A549 (cell line): ENCODE measurements at regions not wholly inside any gene's neighbourhood (a gene's known extent, or its start where the extent isn't known, plus 50 kb on each side); places are given as distances from the start of the nearest gene placed in this dataset.

Experiments
- ATAC-seq, 2 experiments: fragments of 200-7000 bp in 1 of 2; fragments of >200 bp in 1 of 2; cut with Nextera tagmentation in 1 of 2; cut with Tn5 transposase in 1 of 2; 3 replicates each; pipeline versions ENCODE4 v1.8.0 to v1.9.1; 2018 to 2020; ENCODE audit warnings: mild to moderate bottlenecking in 1 of 2, moderate library complexity in 1 of 2
- CTCF ChIA-PET: fragments of 300-600 bp; sonication (Branson Sonifier 250); formaldehyde crosslinking; extraction: SDS; loops from one replicate; lab custom pipeline; 2021; ENCODE audit warnings: antibody characterized with exemption, inconsistent platforms; lab: Yijun Ruan, JAX
- POLR2A ChIA-PET: fragments of 350-600 bp; formaldehyde crosslinking; extraction: SDS; loops from one replicate; lab custom pipeline; 2021; ENCODE audit warnings: antibody characterized with exemption, inconsistent platforms; lab: Yijun Ruan, JAX
- DNase-seq, 2 experiments: peaks; one replicate each; pipeline versions ENCODE4 v3.0.0 to v3.0.0-alpha.2; 2011 to 2016; ENCODE audit warnings: low read depth in 1 of 2, low spot score in 1 of 2
- FAIRE-seq: peaks from 2 replicates; lab custom pipeline; 2011; peaks lifted over from hg19 to GRCh38; lab: Jason Lieb, UNC
- H3K27ac ChIP-seq, 2 experiments: fragments of >200 bp; sonication (Bioruptor Twin); formaldehyde crosslinking; 3 replicates each; pipeline ENCODE4 v1.5.1; 2016 to 2017
- H3K4me1 ChIP-seq: fragments of >200 bp; sonication (Bioruptor Twin); formaldehyde crosslinking; 3 replicates; pipeline ENCODE4 v1.6.1; 2016
- H3K4me2 ChIP-seq: fragments of >200 bp; sonication (Bioruptor Twin); formaldehyde crosslinking; 3 replicates; pipeline ENCODE4 v1.6.1; 2016
- H3K4me3 ChIP-seq: fragments of >200 bp; sonication (Bioruptor Twin); formaldehyde crosslinking; 3 replicates; pipeline ENCODE4 v1.5.1; 2016
- H3K9me3 ChIP-seq: fragments of >200 bp; sonication (Bioruptor Twin); formaldehyde crosslinking; 3 replicates; pipeline ENCODE4 v1.6.1; 2016
- ATOH8 ChIP-seq: fragments of 250-450 bp; sonication (Bioruptor Pico); IDR thresholded peaks from 2 replicates; pipeline ENCODE4 v1.5.0; 2020; ENCODE audit warnings: low read depth, mild to moderate bottlenecking, moderate library complexity
- BHLHE40 ChIP-seq: IDR thresholded peaks from 2 replicates; pipeline ENCODE4 v1.6.1; 2012; ENCODE audit warnings: low read depth, low read length, inconsistent platforms
- EHMT2 ChIP-seq: fragments of 200-600 bp; sonication (generic); IDR thresholded peaks from 2 replicates; pipeline ENCODE4 v1.6.1; 2016; ENCODE audit warnings: antibody characterized with exemption, low read depth, mild to moderate bottlenecking, moderate library complexity
- FOXS1 ChIP-seq: fragments of 250-450 bp; sonication (Bioruptor Pico); IDR thresholded peaks from 2 replicates; pipeline ENCODE4 v1.5.0; 2020; ENCODE audit warnings: mild to moderate bottlenecking, moderate library complexity
- GATA3 ChIP-seq: IDR thresholded peaks from 2 replicates; pipeline ENCODE4 v1.6.1; 2012; ENCODE audit warnings: borderline replicate concordance
- HOXB13 ChIP-seq: fragments of 250-450 bp; sonication (Bioruptor Pico); IDR thresholded peaks from 2 replicates; pipeline ENCODE4 v1.5.0; 2020; ENCODE audit warnings: low read depth, mild to moderate bottlenecking, moderate library complexity
- JUNB ChIP-seq: fragments of >200 bp; sonication (Bioruptor Twin); formaldehyde crosslinking; IDR thresholded peaks from 2 replicates; pipeline ENCODE4 v1.6.1; 2016
- MAZ ChIP-seq: fragments of 150-350 bp; IDR thresholded peaks from 2 replicates; pipeline ENCODE4 v1.6.1; 2014; ENCODE audit warnings: antibody characterized with exemption, low read depth, low read length, borderline replicate concordance
- POLR2AphosphoS2 ChIP-seq: conservative IDR thresholded peaks from 2 replicates; pipeline ENCODE4 v1.6.1; 2012; ENCODE audit warnings: low read length, improper control_type of control experiment, inconsistent platforms
- RAD21 ChIP-seq, 2 experiments: fragments of >200 bp in 1 of 2; sonication (Bioruptor Twin) in 1 of 2; formaldehyde crosslinking in 1 of 2; IDR thresholded peaks in 1 of 2; conservative IDR thresholded peaks in 1 of 2; 2 replicates in 1 of 2; 3 replicates in 1 of 2; pipeline ENCODE4 v1.6.1; 2012 to 2018; ENCODE audit warnings: inconsistent platforms in 1 of 2
- TP53 ChIP-seq: fragments of 250-450 bp; sonication (Bioruptor Pico); IDR thresholded peaks from 2 replicates; pipeline ENCODE4 v1.5.0; 2021; ENCODE audit warnings: mild to moderate bottlenecking, moderate library complexity
- USF2 ChIP-seq: fragments of 450-650 bp; IDR thresholded peaks from 2 replicates; pipeline ENCODE4 v1.6.1; 2014; ENCODE audit warnings: antibody characterized with exemption
- WGBS: methylation state at CpG from one replicate; pipeline ENCODE4 v1.1.6; 2017; ENCODE audit errors: missing lambda C conversion rate; 5-methylcytosine and 5-hydroxymethylcytosine counted together
- TF ChIP-seq, protein P1 (sequence below): fragments of 150-350 bp; IDR thresholded peaks from 2 replicates; pipeline ENCODE4 v1.6.1; 2014; ENCODE audit warnings: low read depth, mild to moderate bottlenecking, low read length
- TF ChIP-seq, protein P2 (sequence below): IDR thresholded peaks from 2 replicates; pipeline ENCODE4 v1.6.1; 2012
- TF ChIP-seq, protein P3 (sequence below): fragments of >200 bp; sonication (Bioruptor Twin); formaldehyde crosslinking; IDR thresholded peaks from 3 replicates; pipeline ENCODE4 v1.5.1; 2016

DNA sequence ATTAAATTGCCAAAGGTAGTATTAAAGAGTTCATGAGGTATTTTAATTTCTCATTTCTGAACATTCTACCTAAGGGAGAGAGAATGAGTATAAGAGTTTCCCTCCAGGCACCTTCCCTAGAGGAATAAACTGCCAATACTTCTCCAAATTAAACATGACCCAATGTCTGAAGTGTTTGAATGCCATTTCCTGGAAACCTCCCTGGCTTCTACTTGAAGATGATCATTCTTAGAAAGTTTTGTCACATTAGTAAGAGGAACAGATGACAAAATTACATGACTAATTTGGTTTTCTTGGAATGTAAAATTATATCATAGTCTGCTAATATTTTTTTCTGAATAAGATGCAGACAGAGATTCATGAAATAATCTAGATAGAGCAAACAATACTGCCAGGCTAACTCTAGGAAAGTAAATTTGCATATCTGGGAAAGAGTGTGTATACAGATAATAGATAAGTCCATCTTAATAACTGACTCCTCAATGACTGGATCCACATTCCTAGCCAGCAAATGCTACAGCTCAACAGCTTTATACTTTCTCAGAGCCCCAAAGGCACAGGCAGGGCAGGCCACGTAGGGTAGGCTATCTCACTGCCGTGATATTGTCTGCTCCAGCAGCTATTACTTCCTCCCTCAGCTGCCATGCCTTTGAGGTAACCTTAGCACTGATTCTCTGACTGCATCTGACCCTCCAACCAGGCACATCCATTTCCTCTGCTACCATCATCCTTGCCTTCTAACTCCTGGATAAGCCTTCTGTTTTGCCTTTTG, 630.8 kb upstream of the PIK3C3 start:
- TF ChIP-seq TP53 (CRISPR knock-in tag): no peak
- TF ChIP-seq POLR2AphosphoS2: no peak
- TF ChIP-seq, protein P1, sequence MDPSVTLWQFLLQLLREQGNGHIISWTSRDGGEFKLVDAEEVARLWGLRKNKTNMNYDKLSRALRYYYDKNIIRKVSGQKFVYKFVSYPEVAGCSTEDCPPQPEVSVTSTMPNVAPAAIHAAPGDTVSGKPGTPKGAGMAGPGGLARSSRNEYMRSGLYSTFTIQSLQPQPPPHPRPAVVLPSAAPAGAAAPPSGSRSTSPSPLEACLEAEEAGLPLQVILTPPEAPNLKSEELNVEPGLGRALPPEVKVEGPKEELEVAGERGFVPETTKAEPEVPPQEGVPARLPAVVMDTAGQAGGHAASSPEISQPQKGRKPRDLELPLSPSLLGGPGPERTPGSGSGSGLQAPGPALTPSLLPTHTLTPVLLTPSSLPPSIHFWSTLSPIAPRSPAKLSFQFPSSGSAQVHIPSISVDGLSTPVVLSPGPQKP: no peak
- TF ChIP-seq ATOH8 (CRISPR knock-in tag): no peak
- no peak overlapping the region for H3K27ac ChIP-seq
- no peak for DNase-seq
- CTCF ChIA-PET: no interaction called here
- FAIRE-seq: no peak
- H3K4me2 ChIP-seq: no peak overlapping the region
- POLR2A ChIA-PET: no interaction called here
- no peaks in the 10 kb centered on the region for H3K4me1 ChIP-seq
- ATAC-seq: no peak
- H3K9me3 ChIP-seq: no peaks in the 10 kb centered on the region
- 4% methylated on average over 2 of the region's 2 CpGs for WGBS
- H3K4me3 ChIP-seq: no peak overlapping the region

- CTCF ChIA-PET: no interaction called here
- Histone ChIP-seq H3K27ac (no peak overlapping the region), H3K9me3 (no peaks in the 10 kb centered on the region), H3K4me2 (no peak overlapping the region), H3K4me3 (no peak overlapping the region), H3K4me1 (no peaks in the 10 kb centered on the region)
- ATAC-seq (no peak), FAIRE-seq (no peak), DNase-seq (no peak)
- TF ChIP-seq MAZ: no peak
- no peak for TF ChIP-seq HOXB13
- no peak for TF ChIP-seq BHLHE40
- TF ChIP-seq JUNB: no peak
- no peak for TF ChIP-seq RAD21 (conservative IDR thresholded peaks at IDR 0.05 in 1 of 2, IDR thresholded peaks at IDR 0.05 in 1 of 2)
- no peak for TF ChIP-seq GATA3
- TF ChIP-seq, protein P1: no peak
- TF ChIP-seq, protein P2, sequence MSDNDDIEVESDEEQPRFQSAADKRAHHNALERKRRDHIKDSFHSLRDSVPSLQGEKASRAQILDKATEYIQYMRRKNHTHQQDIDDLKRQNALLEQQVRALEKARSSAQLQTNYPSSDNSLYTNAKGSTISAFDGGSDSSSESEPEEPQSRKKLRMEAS: no peak
- TF ChIP-seq USF2: no peak
- no peak for TF ChIP-seq ATOH8 (CRISPR knock-in tag)
- TF ChIP-seq FOXS1: no peak
- POLR2A ChIA-PET: no interaction called here
These were observed 632.0 kb upstream of the PIK3C3 start for GRCh38 chr18:41323044-41323443.

DNA sequence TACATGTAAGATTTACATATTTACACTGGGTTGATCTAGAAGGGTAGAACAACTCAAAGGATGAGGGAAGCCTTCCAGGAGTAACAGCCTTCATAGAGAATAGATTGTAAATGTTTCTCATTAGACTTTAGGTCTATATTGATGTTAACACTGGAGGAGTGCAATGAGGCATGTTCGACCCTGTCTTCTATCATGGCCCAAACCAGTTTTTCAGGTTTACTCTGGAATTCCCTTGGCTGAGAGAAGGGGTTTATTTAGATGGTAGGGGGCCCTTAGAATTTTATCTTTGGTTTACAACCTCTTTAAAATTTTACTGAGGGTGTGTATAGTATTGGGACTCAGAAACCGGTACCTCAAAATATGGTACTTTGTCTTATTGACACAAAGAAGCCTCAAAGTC, 634.9 kb upstream of the PIK3C3 start:
- TF ChIP-seq EHMT2 (no peak), GATA3 (no peak), HOXB13 (no peak)
- TF ChIP-seq, protein P3, sequence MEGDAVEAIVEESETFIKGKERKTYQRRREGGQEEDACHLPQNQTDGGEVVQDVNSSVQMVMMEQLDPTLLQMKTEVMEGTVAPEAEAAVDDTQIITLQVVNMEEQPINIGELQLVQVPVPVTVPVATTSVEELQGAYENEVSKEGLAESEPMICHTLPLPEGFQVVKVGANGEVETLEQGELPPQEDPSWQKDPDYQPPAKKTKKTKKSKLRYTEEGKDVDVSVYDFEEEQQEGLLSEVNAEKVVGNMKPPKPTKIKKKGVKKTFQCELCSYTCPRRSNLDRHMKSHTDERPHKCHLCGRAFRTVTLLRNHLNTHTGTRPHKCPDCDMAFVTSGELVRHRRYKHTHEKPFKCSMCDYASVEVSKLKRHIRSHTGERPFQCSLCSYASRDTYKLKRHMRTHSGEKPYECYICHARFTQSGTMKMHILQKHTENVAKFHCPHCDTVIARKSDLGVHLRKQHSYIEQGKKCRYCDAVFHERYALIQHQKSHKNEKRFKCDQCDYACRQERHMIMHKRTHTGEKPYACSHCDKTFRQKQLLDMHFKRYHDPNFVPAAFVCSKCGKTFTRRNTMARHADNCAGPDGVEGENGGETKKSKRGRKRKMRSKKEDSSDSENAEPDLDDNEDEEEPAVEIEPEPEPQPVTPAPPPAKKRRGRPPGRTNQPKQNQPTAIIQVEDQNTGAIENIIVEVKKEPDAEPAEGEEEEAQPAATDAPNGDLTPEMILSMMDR: no peak
- ATAC-seq (no peak), FAIRE-seq (no peak), DNase-seq (no peak)
- no peaks in the 10 kb centered on the region for H3K9me3 ChIP-seq
- no peaks in the 10 kb centered on the region for H3K4me1 ChIP-seq
- no peak overlapping the region for H3K27ac ChIP-seq
- POLR2A ChIA-PET: no interaction called here
- H3K4me3 ChIP-seq: no peak overlapping the region
- no peak overlapping the region for H3K4me2 ChIP-seq
- CTCF ChIA-PET: no interaction called here
- WGBS: 2% methylated on average over 2 of the region's 2 CpGs
